ENCODE measurements at regions not wholly inside any gene's neighbourhood (a gene's known extent, or its start where the extent isn't known, plus 50 kb on each side); places are given as distances from the start of the nearest gene placed in this dataset.
"Not testable (repeated sequence)": the region's sequence is repeated elsewhere in the genome, so short reads cannot be mapped to it uniquely, and the experiment has no call there.

DNA sequence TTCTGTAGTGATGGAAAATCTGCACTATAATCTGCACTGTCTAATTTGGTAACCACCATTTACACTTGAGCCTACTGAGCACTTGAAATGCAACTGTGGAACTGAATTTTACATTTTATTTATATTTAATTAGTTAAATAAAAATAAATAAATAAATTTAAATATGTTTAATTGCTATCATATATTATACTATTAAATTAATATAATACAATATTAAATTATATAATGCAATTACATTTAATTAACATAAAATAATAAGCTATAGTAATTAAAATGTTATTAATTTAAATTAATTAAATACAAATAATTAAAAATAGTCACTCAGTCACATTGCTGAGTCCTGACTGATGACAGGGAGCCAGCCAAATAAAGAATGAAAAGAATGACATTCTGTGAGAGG is 170.2 kb upstream of the F9 start:
- no peaks in the 10 kb centered on the region for H3K36me3 ChIP-seq (ENCODE audit: control insufficient read depth, insufficient read depth, low read length)

DNA sequence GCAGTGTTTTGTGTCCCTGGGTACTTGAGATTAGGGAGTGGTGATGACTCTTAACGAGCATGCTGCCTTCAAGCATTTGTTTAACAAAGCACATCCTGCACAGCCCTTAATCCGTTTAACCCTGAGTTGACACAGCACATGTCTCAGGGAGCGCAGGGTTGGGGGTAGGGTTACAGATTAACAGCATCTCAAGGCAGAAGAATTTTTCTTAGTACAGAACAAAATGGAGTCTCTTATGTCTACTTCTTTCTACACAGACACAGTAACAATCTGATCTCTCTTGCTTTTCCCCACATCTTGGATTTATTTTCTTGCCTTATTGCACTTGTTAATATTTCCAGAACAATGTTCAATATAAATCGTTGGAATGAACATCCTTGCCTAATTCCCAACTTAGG is 187.9 kb upstream of the F9 start:
- H3K27ac ChIP-seq (ENCODE audit: insufficient read depth, low read depth, low read length, poor library complexity, severe bottlenecking); H3K36me3 ChIP-seq (ENCODE audit: control insufficient read depth, insufficient read depth, low read length); H3K4me1 ChIP-seq (ENCODE audit: control insufficient read depth, insufficient read depth, low read length); H3K9me3 ChIP-seq (ENCODE audit: control insufficient read depth, low read length); H3K27me3 ChIP-seq (ENCODE audit: control insufficient read depth, insufficient read depth, low read length, poor library complexity, severe bottlenecking); H3K4me3 ChIP-seq (ENCODE audit: insufficient read depth, low read depth, low read length): not testable (repeated sequence)
- no CpG with 5 or more reads among the region's 4 CpGs for WGBS, 2 experiments

More for the DNA sequence above, 170.2 kb upstream of the F9 start:
- no peaks in the 10 kb centered on the region for H3K27me3 ChIP-seq (ENCODE audit: control insufficient read depth, insufficient read depth, low read length, poor library complexity, severe bottlenecking)
- no peaks in the 10 kb centered on the region for H3K9me3 ChIP-seq (ENCODE audit: control insufficient read depth, low read length)
- H3K4me3 ChIP-seq (ENCODE audit: insufficient read depth, low read depth, low read length): no peak overlapping the region
- H3K4me1 ChIP-seq (ENCODE audit: control insufficient read depth, insufficient read depth, low read length): no peaks in the 10 kb centered on the region
- no peak overlapping the region for H3K27ac ChIP-seq (ENCODE audit: insufficient read depth, low read depth, low read length, poor library complexity, severe bottlenecking)

DNA sequence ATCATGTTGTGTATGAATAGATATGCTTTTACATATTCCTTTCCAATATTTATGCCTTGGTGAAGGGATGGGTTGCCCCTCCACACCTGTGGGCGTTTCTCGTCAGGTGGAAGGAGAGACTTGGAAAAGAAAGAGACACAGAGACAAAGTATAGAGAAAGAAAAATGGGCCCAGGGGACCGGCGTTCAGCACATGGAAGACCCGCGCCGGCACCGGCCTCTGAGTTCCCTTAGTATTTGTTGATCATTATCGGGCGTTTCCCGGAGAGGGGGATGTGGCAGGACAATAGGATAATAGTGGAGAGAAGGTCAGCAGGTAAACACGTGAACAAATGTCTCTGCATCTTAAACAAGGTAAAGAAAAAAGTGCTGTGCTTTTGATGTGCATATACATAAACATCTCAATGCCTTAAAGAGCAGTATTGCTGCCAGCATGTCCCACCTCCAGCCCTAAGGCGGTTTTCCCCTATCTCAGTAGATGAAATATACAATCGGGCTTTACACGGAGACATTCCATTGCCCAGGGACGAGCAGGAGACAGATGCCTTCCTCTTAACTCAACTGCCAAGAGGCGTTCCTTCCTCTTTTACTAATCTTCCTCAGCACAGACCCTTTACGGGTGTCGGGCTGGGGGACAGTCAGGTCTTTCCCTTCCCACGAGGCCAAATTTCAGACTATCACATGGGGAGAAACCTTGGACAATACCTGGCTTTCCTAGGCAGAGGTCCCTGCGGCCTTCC is 188.5 kb upstream of the F9 start:
- H3K36me3 ChIP-seq (ENCODE audit: control insufficient read depth, insufficient read depth, low read length); H3K4me1 ChIP-seq (ENCODE audit: control insufficient read depth, insufficient read depth, low read length); H3K4me3 ChIP-seq (ENCODE audit: insufficient read depth, low read depth, low read length); H3K27ac ChIP-seq (ENCODE audit: insufficient read depth, low read depth, low read length, poor library complexity, severe bottlenecking); H3K27me3 ChIP-seq (ENCODE audit: control insufficient read depth, insufficient read depth, low read length, poor library complexity, severe bottlenecking); H3K9me3 ChIP-seq (ENCODE audit: control insufficient read depth, low read length): not testable (repeated sequence)
- WGBS, 2 experiments: 10 to 12% methylated on average over 14 to 18 of the region's 21 CpGs

DNA sequence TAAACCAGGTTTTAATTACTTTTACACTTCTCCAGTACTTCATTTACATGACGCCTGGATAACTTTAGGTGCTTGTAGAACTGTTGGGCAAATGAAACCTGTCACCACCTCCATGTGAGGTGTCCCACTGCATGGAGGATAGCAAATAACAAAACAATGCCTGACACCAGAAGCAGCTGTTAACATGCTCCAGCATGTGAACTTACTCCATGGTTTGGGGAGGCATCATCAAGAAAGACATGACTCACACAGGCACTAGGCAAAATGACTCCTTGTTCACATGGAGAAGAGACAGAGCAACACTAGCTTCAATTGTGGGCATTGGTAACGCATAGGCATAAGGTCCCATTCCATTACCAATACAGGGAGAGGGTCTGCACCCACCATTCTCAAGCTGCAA is 198.1 kb upstream of the F9 start:
- H3K27me3 ChIP-seq (ENCODE audit: control insufficient read depth, insufficient read depth, low read length, poor library complexity, severe bottlenecking): no peaks in the 10 kb centered on the region
- 96 to 100% methylated on average over 1 to 2 of the region's 2 CpGs for WGBS, 2 experiments

DNA sequence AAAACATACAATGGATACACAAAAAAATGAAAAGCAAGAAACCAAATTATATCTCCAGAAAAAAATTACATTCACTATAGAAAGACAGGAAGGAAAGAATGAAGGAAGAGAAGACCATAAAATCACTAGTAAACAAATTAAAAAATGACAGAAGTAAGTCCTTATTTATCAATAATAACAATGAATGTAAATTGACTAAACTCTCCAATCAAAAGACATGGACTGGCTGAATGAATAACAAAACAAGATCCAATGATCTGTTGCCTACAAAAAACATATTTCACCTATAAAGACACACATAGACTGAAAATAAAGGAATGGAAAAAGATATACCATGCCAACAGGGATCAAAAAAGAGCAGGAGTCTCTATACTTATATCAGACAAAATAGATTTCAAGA is 203.2 kb upstream of the F9 start:
- no peaks in the 10 kb centered on the region for H3K27me3 ChIP-seq (ENCODE audit: control insufficient read depth, insufficient read depth, low read length, poor library complexity, severe bottlenecking)
- no peaks in the 10 kb centered on the region for H3K36me3 ChIP-seq (ENCODE audit: control insufficient read depth, insufficient read depth, low read length)
- no peaks in the 10 kb centered on the region for H3K4me1 ChIP-seq (ENCODE audit: control insufficient read depth, insufficient read depth, low read length)
- no peak overlapping the region for H3K27ac ChIP-seq (ENCODE audit: insufficient read depth, low read depth, low read length, poor library complexity, severe bottlenecking)
- H3K4me3 ChIP-seq (ENCODE audit: insufficient read depth, low read depth, low read length): no peak overlapping the region
- H3K9me3 ChIP-seq (ENCODE audit: control insufficient read depth, low read length): no peaks in the 10 kb centered on the region

More for the DNA sequence above, 198.1 kb upstream of the F9 start:
- no peaks in the 10 kb centered on the region for H3K4me1 ChIP-seq (ENCODE audit: control insufficient read depth, insufficient read depth, low read length)
- no peak overlapping the region for H3K4me3 ChIP-seq (ENCODE audit: insufficient read depth, low read depth, low read length)
- no peak overlapping the region for H3K27ac ChIP-seq (ENCODE audit: insufficient read depth, low read depth, low read length, poor library complexity, severe bottlenecking)
- H3K9me3 ChIP-seq (ENCODE audit: control insufficient read depth, low read length): no peaks in the 10 kb centered on the region
- no peaks in the 10 kb centered on the region for H3K36me3 ChIP-seq (ENCODE audit: control insufficient read depth, insufficient read depth, low read length)

DNA sequence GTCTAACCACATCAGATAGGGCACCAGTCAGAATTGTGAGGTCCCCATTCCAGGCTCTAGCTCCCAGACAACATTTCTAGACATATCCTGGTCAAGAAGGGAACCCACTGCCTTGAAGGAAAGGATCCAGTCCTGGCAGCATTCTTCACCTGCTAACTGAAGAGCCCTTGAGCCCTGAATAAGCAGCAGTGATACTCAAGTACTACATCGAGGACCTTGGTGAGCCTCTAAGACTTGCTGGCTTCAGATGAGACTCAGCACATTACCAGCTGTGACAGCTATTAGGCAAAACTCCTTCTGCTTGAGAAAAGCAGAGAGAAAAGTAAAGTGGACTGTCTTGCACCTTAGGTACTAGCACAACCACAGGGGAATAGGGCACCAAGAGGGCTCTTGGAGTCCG is 205.8 kb upstream of the F9 start:
- no peak overlapping the region for H3K4me3 ChIP-seq (ENCODE audit: insufficient read depth, low read depth, low read length)
- H3K9me3 ChIP-seq (ENCODE audit: control insufficient read depth, low read length): no peaks in the 10 kb centered on the region
- WGBS, 2 experiments: 94 to 95% methylated on average over 2 of the region's 2 CpGs
- no peak overlapping the region for H3K27ac ChIP-seq (ENCODE audit: insufficient read depth, low read depth, low read length, poor library complexity, severe bottlenecking)
- H3K36me3 ChIP-seq (ENCODE audit: control insufficient read depth, insufficient read depth, low read length): no peaks in the 10 kb centered on the region
- H3K27me3 ChIP-seq (ENCODE audit: control insufficient read depth, insufficient read depth, low read length, poor library complexity, severe bottlenecking): no peaks in the 10 kb centered on the region
- H3K4me1 ChIP-seq (ENCODE audit: control insufficient read depth, insufficient read depth, low read length): no peaks in the 10 kb centered on the region

DNA sequence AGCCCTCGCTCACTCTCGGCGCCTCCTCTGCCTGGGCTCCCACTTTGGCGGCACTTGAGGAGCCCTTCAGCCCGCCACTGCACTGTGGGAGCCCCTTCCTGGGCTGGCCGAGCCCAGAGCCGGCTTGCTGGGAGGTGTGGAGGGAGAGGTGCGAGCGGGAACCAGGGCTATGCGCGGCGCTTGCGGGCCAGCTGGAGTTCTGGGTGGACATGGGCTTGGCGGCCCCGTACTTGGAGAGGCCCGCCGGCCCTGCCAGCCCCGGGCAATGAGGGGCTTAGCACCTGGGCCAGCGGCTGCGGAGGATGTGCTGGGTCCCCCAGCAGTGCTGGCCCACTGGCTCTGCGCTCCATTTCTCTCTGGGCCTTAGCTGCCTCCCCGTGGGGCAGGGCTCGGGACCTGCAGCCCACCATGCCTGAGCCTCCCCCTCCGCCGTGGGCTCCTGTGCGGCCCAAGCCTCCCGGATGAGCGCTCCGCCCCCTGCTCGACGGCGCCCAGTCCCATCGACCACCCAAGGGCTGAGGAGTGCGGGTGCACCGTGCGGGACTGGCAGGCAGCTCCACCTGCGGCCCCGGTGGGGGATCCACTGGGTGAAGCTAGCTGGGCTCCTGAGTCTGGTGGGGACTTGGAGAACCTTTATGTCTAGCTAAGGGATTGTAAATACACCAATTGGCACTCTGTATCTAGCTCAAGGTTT is 209.7 kb upstream of the F9 start:
- not testable (repeated sequence) for H3K36me3 ChIP-seq (ENCODE audit: control insufficient read depth, insufficient read depth, low read length); H3K27me3 ChIP-seq (ENCODE audit: control insufficient read depth, insufficient read depth, low read length, poor library complexity, severe bottlenecking); H3K4me1 ChIP-seq (ENCODE audit: control insufficient read depth, insufficient read depth, low read length); H3K4me3 ChIP-seq (ENCODE audit: insufficient read depth, low read depth, low read length); H3K9me3 ChIP-seq (ENCODE audit: control insufficient read depth, low read length); H3K27ac ChIP-seq (ENCODE audit: insufficient read depth, low read depth, low read length, poor library complexity, severe bottlenecking)
- WGBS, 2 experiments: 95 to 97% methylated on average over 30 to 37 of the region's 38 CpGs

DNA sequence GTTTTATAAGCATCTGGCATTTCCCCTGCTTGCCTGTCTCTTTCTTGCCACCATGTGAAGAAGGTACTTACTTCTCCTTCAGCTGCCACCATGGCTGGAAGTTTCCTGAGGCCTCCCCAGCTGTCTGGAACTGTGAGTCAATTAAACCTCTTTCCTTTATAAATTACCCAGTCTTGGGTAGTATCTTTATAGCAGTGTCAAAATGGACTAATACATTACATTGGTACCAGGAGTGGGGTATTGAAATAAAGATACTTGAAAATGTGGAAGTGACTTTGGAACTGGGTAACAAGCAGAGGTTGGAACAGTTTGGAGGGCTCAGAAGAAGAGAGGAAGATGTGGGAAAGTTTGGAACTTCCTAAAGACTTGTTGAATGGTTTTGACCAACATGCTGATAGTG is 223.9 kb upstream of the F9 start:
- not testable (repeated sequence) for H3K27ac ChIP-seq (ENCODE audit: insufficient read depth, low read depth, low read length, poor library complexity, severe bottlenecking); H3K27me3 ChIP-seq (ENCODE audit: control insufficient read depth, insufficient read depth, low read length, poor library complexity, severe bottlenecking); H3K4me1 ChIP-seq (ENCODE audit: control insufficient read depth, insufficient read depth, low read length)

DNA sequence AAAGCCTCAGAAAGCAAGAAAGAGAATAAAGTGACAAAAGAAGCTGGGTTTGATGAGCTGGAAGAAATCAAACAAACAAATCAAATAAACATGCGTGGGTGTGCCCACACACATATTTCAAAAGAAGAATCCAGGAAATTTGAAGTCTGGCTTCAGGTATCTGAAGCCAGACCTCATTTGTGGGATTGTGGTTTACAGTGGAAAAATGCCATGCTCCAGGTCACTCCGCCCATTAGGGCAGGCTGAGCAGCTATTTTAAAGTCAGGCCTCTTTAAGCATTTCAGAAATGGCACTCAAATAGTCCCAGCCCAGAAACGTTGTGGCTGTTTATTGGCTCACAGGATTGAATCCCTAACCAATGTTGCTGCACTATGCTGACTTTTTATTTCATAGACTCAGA is 226.1 kb upstream of the F9 start:
- 56 to 97% methylated on average over 2 to 3 of the region's 3 CpGs for WGBS, 2 experiments
- H3K36me3 ChIP-seq (ENCODE audit: control insufficient read depth, insufficient read depth, low read length): no peaks in the 10 kb centered on the region
- no peaks in the 10 kb centered on the region for H3K27me3 ChIP-seq (ENCODE audit: control insufficient read depth, insufficient read depth, low read length, poor library complexity, severe bottlenecking)

More for the DNA sequence above, 223.9 kb upstream of the F9 start:
- not testable (repeated sequence) for H3K36me3 ChIP-seq (ENCODE audit: control insufficient read depth, insufficient read depth, low read length); H3K9me3 ChIP-seq (ENCODE audit: control insufficient read depth, low read length); H3K4me3 ChIP-seq (ENCODE audit: insufficient read depth, low read depth, low read length)

DNA sequence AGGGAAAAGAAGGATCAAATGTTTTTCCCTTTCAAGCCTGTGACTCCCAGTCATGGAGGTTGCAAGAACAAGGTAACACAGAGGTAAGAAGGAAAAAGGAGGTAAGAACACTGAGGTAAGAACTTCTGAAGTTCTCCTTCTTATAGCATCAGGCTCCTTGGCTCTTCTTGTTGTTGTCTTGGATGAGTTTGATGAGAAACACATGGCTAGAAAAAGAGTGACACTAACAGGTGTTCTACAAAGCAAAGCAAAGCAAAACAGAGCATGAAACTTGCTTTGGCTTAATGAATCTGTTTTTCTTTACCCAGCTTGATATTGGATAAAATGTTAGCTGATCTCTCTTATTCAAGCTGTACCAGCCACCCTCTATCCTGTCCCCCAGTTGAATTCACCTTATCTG is 231.2 kb upstream of the F9 start:
- Histone ChIP-seq H3K4me1 (ENCODE audit: control insufficient read depth, insufficient read depth, low read length) (no peaks in the 10 kb centered on the region), H3K27me3 (ENCODE audit: control insufficient read depth, insufficient read depth, low read length, poor library complexity, severe bottlenecking) (no peaks in the 10 kb centered on the region), H3K4me3 (ENCODE audit: insufficient read depth, low read depth, low read length) (no peak overlapping the region), H3K27ac (ENCODE audit: insufficient read depth, low read depth, low read length, poor library complexity, severe bottlenecking) (no peak overlapping the region), H3K36me3 (ENCODE audit: control insufficient read depth, insufficient read depth, low read length) (no peaks in the 10 kb centered on the region), H3K9me3 (ENCODE audit: control insufficient read depth, low read length) (no peaks in the 10 kb centered on the region)

More for the DNA sequence above, 226.1 kb upstream of the F9 start:
- Histone ChIP-seq H3K4me3 (ENCODE audit: insufficient read depth, low read depth, low read length) (no peak overlapping the region), H3K27ac (ENCODE audit: insufficient read depth, low read depth, low read length, poor library complexity, severe bottlenecking) (no peak overlapping the region), H3K9me3 (ENCODE audit: control insufficient read depth, low read length) (no peaks in the 10 kb centered on the region), H3K4me1 (ENCODE audit: control insufficient read depth, insufficient read depth, low read length) (no peaks in the 10 kb centered on the region)

DNA sequence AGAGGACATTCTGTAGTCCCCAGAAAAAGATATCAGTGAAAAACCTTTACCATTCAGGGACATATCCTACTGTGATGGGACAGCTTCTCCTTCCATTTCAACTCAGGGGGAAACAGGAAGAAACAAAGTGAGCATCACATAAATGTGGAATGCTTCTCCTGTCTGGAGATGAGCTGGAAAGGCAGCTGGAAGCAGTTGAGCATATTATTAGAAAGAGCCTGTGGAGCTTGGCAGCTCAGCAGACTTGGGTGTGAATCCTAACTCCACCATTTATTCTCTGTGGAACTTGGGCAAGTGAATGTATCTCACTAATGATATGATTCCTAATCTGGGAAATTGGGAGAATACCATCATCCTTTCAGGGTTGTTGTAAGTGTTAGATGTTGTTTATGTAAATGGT is 232.1 kb upstream of the F9 start:
- no peaks in the 10 kb centered on the region for H3K9me3 ChIP-seq (ENCODE audit: control insufficient read depth, low read length)
- H3K4me1 ChIP-seq (ENCODE audit: control insufficient read depth, insufficient read depth, low read length): no peaks in the 10 kb centered on the region
- H3K36me3 ChIP-seq (ENCODE audit: control insufficient read depth, insufficient read depth, low read length): no peaks in the 10 kb centered on the region

More for the DNA sequence above, 232.1 kb upstream of the F9 start:
- no peaks in the 10 kb centered on the region for H3K27me3 ChIP-seq (ENCODE audit: control insufficient read depth, insufficient read depth, low read length, poor library complexity, severe bottlenecking)
- H3K4me3 ChIP-seq (ENCODE audit: insufficient read depth, low read depth, low read length): no peak overlapping the region
- no peak overlapping the region for H3K27ac ChIP-seq (ENCODE audit: insufficient read depth, low read depth, low read length, poor library complexity, severe bottlenecking)
